Mesothelial cell of epicardium (in vitro differentiated cells): ENCODE measurements at regions not wholly inside any gene's neighbourhood (a gene's known extent, or its start where the extent isn't known, plus 50 kb on each side); places are given as distances from the start of the nearest gene placed in this dataset.

ENCODE experiments used
- DNase-seq, 2 experiments: peaks; one replicate each; pipeline ENCODE4 v3.0.0; 2021; ENCODE audit warnings: low spot score in 2 of 2; ENCODE audit not compliant: unreplicated experiment in 2 of 2
- H3K27ac Mint-ChIP-seq: 2 replicates; pipeline ENCODE4 v1.8.0; 2021; ENCODE audit warnings: mixed read lengths
- H3K27me3 Mint-ChIP-seq: 2 replicates; pipeline ENCODE4 v1.8.0; 2021; ENCODE audit warnings: low read depth, mixed read lengths
- H3K36me3 Mint-ChIP-seq: 2 replicates; pipeline ENCODE4 v1.8.0; 2021; ENCODE audit warnings: mixed read lengths
- H3K4me1 Mint-ChIP-seq: 2 replicates; pipeline ENCODE4 v1.8.0; 2021; ENCODE audit warnings: mixed read lengths
- H3K4me3 Mint-ChIP-seq: 2 replicates; pipeline ENCODE4 v1.8.0; 2021; ENCODE audit warnings: mild to moderate bottlenecking, moderate library complexity, mixed read lengths
- H3K9me3 Mint-ChIP-seq: 2 replicates; pipeline ENCODE4 v1.8.0; 2021; ENCODE audit warnings: mixed read lengths
- CTCF ChIP-seq: fragments of 200-600 bp; sonication (generic); IDR thresholded peaks from one replicate; pipeline ENCODE4 v1.5.0; 2021; ENCODE audit warnings: antibody characterized with exemption; ENCODE audit not compliant: unreplicated experiment

- Mint-ChIP-seq H3K4me1 (peaks cover 6% of the 10 kb centered on the region), H3K27ac (no peak overlapping the region), H3K9me3 (no peaks in the 10 kb centered on the region), H3K4me3 (no peak overlapping the region), H3K36me3 (no peaks in the 10 kb centered on the region), H3K27me3 (peaks cover 3% of the 10 kb centered on the region)
- no peak for DNase-seq
- peak; percentile 44 for TF ChIP-seq CTCF
Measured at GRCh38 chr10:46220872-46221538, 65.8 kb upstream of the ANTXRL start.

GRCh38 chr10:46222364-46222935 is 64.3 kb upstream of the ANTXRL start:
- Mint-ChIP-seq H3K4me1 (peaks cover 6% of the 10 kb centered on the region), H3K27me3 (peaks cover 10% of the 10 kb centered on the region), H3K36me3 (no peaks in the 10 kb centered on the region), H3K27ac (no peak overlapping the region), H3K9me3 (no peaks in the 10 kb centered on the region), H3K4me3 (no peak overlapping the region)
- no peak for DNase-seq
- no peak for TF ChIP-seq CTCF

- Mint-ChIP-seq H3K4me3 (no peak overlapping the region), H3K27me3 (peaks cover 8% of the 10 kb centered on the region), H3K27ac (no peak overlapping the region), H3K36me3 (no peaks in the 10 kb centered on the region), H3K4me1 (peaks cover 2% of the 10 kb centered on the region), H3K9me3 (no peaks in the 10 kb centered on the region)
- DNase-seq = no peak
- TF ChIP-seq CTCF = no peak
Measured at GRCh38 chr10:46223064-46223480, 63.7 kb upstream of the ANTXRL start.

GRCh38 chr10:46223626-46224413 is 63.0 kb upstream of the ANTXRL start:
- Mint-ChIP-seq H3K27me3 (peaks cover 10% of the 10 kb centered on the region), H3K27ac (no peak overlapping the region), H3K4me3 (no peak overlapping the region), H3K4me1 (peaks cover 2% of the 10 kb centered on the region), H3K36me3 (no peaks in the 10 kb centered on the region), H3K9me3 (no peaks in the 10 kb centered on the region)
- no peak for TF ChIP-seq CTCF
- DNase-seq = no peak

GRCh38 chr10:46224414-46224682 is 62.4 kb upstream of the ANTXRL start:
- Mint-ChIP-seq H3K9me3 (peaks cover 1% of the 10 kb centered on the region), H3K4me3 (no peak overlapping the region), H3K4me1 (no peaks in the 10 kb centered on the region), H3K27me3 (peaks cover 10% of the 10 kb centered on the region), H3K36me3 (no peaks in the 10 kb centered on the region), H3K27ac (no peak overlapping the region)
- no peak for DNase-seq
- TF ChIP-seq CTCF = no peak
